Retina (tissue), 1 donor: ENCODE measurements at regions not wholly inside any gene's neighbourhood (a gene's known extent, or its start where the extent isn't known, plus 50 kb on each side); places are given as distances from the start of the nearest gene placed in this dataset.
"Not testable (repeated sequence)": the region's sequence is repeated elsewhere in the genome, so short reads cannot be mapped to it uniquely, and the experiment has no call there.

Experiments used
- DNase-seq: peaks from one replicate; pipeline ENCODE4 v3.0.0-alpha.2; 2016

DNA sequence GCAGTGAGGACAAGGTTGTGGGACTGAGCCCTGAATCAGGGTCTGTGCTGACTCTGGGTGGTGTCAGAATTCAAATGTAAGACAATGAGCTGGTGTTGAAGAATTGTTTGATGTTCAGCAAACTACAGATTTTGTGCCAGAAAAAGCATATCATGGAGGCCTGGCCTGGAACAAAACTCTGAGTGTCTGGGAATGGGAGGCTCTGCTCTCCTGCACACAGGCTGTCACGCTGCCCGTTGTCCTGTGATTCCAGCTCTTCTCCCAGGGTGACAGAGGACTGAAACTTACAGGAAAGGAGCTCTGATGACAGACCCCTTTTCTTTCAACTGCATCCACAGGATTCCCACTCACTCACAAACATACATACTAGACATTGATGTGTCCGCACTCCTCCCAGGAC is 120.1 kb downstream of the ZNF486 start:
- DNase-seq, result no peak

DNA sequence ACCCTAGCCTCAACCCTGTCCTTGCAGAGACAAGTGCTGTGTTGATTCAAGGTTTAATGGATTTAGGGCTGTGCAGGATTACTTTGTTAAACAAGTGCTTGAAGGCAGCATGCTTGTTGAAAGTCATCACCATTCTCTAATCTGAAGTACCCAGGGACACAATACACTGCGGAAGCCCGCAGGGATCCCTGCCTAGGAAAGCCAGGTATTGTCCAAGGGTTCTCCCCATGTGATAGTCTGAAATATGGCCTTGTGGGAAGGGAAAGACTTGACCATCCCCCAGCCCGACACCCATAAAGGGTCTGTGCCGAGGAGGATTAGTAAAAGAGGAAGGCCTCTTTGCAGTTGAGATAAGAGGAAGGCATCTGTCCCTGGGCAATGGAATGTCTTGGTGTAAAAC is 118.9 kb downstream of the ZNF486 start:
- DNase-seq, result not testable (repeated sequence)

DNA sequence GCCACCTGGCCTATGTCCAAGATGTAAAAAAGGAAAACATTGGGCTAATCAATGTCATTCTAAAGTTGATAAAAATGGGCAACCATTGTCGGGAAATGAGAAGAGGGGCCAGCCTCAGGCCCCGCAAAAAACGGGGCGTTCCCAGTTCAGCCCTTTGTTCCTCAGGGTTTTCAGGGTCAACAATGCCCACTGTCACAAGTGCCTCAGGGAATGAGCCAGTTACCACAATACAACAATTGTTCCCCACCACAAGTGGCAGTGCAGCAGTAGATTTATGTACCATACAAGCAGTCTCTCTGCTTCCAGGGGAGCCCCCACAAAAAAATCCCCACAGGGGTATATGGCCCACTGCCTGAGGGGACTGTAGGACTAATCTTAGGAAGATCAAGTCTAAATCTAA is 112.5 kb downstream of the ZNF486 start:
- no peak for DNase-seq

DNA sequence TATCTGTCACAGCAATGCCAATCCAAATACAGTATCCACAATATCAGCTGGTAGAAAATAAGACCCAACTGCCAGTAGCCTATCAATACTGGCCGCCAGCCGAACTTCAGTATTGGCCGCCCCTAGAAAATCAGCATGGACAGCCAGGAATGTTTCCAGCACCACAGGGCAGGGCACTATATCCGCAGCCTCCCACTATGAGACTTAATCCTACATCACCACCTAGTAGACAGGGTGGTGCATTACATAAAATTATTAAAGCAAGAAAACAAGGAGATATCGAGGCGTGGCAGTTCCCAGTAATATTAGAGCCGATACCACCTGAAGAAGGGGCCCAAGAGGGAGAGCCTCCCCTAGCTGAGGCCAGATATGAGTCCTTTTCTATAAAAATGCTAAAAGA is 111.3 kb downstream of the ZNF486 start:
- peak; percentile 49 for DNase-seq

DNA sequence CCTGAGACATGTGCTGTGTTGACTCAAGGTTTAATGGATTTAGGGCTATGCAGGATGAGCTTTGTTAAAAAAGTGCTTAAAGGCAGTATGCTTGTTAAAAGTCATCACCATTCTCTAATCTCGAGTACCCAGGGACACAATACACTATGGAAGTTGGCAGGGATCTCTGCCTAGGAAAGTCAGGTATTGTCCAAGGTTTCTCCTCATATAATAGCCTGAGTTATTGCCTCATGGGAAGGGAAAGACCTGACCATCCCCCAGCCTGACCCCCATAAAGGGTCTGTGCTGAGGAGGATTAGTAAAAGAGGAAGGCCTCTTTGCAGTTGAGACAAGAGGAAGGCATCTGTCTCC is 109.7 kb downstream of the ZNF486 start:
- DNase-seq, result not testable (repeated sequence)

DNA sequence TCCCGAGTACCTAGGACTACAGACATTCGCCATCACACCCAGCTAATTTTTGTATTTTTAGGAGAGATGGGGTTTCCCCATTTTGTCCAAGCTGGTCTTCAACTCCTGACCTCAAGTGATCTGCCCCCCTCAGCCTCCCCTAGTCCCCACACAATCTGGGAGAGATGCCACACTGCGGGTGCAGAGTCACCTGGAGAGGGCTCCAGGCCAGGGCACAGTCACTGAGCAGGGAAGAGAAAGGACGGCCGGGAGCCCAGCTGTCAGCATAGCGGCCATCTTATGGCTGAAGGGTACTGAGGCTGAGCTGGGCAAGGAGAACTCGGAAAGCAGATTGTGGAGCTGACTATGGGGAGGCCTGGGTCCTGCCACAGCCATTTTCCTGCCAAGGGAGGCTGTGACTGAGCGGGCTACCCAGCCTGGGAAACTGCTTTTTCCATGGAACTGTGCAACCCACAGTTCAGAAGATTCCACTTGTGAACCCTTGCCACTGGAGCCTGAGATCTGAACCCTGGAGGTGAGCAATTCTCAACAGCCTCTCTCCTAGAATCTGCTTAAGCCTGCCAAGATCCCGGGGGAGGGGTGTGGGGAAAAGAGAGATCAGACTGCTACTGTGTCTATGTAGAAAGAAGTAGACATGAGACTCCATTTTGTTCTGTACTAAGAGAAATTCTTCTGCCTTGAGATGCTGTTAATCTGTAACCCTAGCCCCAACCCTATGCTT is 109.2 kb downstream of the ZNF486 start:
- no peak for DNase-seq

DNA sequence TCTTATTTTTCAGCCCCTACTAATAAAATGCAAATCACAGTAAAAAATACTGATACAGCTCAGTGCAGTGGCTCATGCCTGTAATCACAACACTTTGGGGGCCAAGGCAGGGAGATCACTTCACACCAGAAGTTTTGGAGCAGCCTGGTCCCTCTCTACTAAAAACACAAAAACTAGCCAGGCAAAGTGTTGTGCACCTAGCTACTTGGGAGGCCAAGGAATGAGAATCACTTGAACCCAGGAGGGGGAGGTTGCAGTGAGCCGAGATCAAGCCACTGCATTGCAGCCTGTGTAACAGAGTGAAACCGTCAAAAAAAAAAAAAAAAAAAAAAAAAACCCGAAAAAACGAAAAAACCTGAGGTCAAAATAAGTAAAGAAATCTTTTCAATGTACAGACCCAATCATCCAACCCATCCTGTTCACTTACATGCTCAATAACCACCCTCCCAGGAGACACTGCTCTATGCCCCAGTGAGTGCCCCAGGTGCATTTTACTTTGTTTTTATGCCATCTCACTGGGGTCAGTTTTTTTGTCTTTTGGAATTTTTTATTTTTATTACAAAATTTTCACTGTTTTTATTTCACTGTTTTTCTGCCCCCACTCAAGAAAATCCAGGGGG is 107.0 kb downstream of the ZNF486 start:
- no peak for DNase-seq

DNA sequence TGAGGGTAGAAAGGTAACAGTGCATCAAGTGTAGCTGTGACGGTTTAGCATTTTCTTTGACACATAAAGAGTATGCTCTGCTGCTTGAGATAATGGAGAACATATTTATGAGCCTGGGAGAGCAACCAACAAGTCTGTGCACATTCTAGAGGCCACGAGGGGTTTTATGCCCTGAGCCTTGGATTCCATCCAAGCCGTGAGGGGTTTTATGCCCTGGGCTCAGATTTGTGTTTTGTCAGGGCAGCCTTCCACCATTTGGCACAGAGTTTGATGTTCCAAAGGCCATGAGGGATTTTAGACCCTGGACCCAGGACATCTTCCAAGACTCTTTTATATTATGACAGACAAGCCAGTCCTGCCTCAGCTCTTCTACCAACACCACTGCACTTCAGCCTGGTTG is 106.4 kb downstream of the ZNF486 start:
- no peak for DNase-seq

DNA sequence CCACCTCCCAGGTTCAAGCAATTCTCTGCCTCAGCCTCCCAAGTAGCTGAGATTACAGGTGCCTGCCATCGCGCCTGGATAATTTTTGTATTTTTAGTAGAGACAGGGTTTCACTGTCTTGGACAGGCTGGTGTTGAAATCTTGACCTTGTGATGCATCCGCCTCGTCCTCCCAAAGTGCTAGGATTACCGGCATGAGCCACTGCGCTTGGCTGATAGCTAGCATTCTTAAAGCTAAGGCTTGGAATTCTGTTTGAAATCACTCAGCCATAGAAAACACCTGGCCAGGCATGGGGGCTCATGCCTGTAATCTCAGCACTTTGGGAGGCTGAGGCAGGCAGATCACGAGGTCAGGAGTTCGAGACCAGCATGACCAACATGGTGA is 105.6 kb downstream of the ZNF486 start:
- DNase-seq, result not testable (repeated sequence)

DNA sequence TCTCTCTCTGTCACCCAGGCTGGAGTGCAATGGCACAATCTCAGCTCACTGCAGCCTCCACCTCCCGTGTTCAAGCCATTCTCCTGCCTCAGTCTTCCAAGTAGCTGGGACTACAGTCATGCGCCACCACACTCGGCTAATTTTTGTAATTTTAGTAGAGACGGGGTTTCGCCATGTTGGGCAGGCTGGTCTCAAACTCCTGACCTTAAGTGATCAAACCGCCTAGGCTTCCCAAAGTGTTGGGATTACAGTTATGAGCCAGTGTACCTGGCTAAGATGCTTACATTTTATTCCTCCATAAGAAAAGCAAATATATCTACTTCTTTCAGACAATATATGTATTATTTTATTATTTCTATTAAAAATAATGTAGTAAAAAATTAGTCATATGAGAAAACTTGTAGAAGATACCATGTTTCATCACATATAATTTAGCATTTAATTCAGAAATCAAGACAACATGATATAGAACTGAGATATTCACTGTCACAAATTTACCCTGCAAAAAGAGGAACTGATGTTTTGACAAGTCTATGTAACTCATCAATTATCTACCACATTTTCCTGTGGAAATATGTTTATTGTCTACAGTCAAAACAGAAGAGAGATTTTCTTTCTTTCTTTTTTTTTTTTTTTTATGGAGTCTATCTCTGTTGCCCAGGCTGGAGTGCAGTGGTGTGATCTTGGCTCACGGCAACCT is 105.1 kb downstream of the ZNF486 start:
- not testable (repeated sequence) for DNase-seq

DNA sequence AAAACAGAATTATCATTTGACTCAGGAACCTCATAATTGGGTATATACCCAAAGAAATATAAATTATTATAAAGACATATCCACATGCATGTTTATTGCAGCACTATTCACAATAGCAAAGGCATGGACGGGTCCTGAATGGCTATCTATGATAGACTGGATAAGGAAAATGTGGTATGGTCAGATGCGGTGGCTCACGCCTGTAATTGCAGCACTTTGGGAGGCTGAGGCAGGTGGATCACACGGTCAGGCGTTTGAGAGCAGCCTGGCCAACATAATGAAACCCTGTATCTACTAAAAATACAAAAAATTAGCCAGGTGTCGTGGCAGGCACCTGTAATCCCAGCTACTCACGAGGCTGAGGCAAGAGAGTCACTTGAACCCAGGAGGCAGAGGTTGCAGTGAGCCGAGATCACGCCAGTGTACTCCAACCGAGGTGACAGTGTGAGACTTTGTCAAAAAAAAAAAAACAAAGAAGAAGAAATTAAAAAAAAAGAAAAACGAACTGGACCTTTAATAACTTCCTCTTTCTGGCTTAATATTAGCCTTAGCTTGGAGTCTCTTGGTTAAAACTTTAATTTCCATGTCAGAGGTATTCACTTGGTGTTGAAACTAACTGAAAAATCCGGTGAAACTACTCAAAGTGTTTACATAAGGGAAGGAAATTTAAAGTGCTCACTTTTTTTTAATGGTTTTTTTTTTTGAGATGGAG is 104.4 kb downstream of the ZNF486 start:
- DNase-seq, result no peak

DNA sequence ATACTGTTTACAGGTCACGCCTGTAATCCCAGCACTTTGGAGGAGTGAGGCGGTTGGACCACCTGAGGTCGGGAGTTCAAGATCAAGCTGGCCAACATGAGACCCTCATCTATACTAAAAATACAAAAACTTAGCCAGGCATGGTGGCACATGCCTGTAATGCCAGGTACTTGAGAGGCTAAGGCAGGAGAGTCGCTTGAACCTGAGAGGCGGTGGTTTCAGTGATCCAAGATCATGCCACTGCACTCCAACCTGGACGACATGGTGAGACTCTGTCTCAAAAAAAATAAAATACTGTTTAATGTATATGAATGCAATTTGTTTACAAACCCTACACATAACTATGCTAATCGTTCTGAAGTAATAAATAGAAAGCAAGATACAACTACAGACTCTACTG is 102.4 kb downstream of the ZNF486 start:
- no peak for DNase-seq

DNA sequence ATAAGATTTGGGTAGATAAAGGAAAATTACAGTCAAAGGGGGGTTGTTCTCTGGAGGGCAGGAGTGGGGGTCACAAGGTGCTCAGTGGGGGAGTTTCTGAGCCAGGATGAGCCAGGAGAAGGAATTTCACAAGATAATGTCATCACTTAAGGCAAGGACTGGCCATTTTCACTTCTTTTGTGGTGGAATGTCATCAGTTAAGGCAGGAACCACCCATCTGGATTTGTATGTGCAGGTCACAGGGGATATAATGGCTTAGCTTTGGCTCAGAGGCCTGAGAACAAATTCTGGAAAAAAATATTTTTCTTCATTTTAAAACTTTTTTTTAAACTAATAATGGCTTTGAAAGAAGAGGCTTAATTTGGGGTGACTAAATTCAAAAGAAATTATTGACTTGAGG is 94.5 kb downstream of the ZNF486 start:
- DNase-seq, result not testable (repeated sequence)

DNA sequence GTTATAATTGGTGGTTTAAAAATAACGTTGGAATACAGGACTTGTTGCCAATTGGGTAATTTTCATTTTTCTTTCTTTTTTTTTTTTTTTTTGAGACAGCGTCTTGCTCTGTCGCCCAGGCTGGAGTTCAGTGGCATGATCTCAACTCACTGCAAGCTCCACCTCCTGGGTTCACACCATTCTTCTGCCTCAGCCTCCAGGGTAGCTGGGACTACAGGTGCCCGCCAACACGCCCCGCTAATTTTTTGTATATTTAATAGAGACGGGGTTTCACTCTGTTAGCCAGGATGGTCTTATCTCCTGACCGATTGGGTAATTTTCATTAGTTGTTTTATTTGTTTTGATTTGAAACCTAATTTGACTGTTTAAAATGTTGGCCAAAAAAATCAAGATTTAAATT is 93.7 kb downstream of the ZNF486 start:
- not testable (repeated sequence) for DNase-seq

DNA sequence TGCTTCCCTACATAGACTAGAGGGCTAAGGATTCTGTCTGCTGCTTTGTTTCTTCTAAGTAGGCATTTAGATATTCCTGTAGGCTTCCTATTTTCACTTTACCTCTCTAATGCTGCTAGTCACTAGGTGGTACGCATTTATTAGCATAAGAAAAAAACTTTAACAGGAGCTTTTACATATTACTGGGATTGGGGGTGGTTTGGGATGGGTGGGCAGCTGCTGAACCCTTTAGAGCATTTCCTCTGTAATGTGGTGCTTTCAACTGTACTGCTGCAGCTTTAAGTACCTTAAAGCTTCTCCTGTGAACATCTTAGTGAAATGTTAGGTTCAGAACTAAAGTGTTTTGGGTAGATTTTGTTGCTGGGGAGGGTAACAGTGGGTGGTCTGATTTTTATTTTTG is 92.6 kb downstream of the ZNF486 start:
- DNase-seq, result no peak

DNA sequence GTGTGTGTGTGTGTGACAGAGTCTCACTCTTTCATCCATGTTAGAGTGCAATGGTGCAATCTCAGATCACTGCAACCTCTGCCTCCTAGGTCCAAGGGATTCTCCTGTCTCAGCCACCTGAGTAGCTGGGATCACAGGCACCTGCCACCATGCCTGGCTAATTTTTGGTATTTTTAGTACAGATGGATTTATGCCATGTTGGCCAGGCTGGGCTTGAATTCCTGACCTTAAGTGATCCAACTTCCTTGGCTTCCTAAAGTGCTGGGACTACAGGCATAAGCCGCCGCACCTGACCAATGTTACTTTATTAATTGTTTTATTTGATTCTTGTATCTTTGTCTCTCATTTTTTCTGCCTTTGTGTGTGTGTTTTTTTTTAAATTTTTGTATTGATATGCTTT is 89.6 kb downstream of the ZNF486 start:
- DNase-seq, result no peak

DNA sequence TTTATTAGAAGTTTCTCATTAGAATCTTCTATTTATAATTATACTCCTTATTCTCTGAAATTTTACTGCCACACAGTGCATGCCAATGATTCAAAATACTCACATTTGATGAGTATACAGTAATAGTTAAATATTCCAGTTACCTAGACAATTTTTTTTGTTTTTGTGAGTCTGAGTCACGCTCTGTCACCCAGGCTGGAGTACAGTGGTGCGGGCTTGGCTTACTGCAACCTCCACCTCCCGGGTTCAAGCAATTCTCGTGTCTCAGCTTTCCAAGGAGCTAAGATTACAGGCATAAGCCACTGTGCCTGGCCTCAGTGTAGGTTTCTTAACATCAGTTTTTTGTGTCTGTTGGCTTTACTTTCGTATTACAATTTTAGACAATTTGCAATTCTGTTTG is 87.1 kb downstream of the ZNF486 start:
- no peak for DNase-seq

DNA sequence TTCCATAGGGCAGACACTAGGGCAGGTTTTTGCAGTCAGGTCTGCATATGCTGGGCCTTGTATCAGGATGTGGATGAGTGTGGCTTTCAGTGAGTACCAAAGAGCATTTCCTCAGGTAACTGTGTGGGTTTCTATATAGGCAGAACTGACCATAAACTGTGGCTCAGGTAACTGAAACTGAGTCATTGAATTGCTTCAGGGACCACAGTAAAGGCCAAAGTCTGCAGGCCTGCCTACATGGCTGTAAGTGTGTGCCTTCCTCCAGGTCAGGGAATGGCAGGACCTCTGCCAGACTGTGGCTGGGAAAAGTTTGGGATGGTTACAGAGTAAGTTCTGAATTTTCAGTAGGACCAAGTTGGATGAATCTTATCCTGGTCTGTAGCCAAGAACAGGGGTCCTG is 85.6 kb downstream of the ZNF486 start:
- DNase-seq, result no peak

DNA sequence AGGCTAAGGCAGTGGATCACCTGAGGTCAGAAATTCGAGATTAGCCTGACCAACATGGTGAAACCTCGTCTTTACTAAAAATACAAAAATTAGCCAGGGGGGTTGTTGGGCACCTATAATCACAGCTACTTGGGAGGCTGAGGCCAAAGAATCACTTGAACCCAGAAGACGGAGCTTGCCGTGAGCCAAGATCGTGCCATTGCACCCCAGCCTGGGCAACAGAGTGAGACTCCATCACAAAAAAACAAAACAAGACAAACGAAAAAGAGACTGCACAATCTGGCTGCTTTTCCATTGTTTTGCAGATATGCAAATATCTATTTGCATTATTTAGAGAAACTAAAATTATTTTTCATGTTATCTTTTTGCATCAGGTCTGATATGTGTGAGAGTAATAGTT is 83.6 kb downstream of the ZNF486 start:
- no peak for DNase-seq

DNA sequence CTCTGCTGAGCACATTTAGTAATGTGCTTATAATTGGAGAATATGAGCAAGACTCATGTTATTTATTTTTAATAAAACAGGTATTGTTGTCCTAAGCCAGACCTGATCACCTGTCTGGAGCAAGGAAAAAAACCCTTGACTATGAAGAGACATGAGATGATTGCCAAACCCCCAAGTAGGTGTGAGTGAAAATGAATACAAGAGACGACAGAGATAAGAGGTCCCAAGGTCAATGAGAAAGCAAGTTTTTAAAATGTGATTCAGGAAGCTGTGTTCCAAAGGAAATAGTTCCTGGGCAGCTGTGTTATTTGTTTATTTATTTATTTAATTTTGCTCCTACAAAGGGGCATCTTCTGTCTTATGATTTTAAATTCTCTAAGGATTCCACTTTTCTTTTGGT is 83.1 kb downstream of the ZNF486 start:
- no peak for DNase-seq
